HepG2 (cell line): ENCODE measurements at regions not wholly inside any gene's neighbourhood (a gene's known extent, or its start where the extent isn't known, plus 50 kb on each side); places are given as distances from the start of the nearest gene placed in this dataset.

Experiments
- ATAC-seq: fragments of 200-7000 bp; cut with Tn5 transposase; 3 replicates; pipeline ENCODE4 v1.9.1; 2020; ENCODE audit warnings: mild to moderate bottlenecking, moderate library complexity
- BruUV-seq: library from RNA; stranded (reverse); fragments of 400-500 nt; replicated peaks from 2 replicates; lab custom pipeline; 2021; lab: Mats Ljungman, UMichigan
- CTCF ChIA-PET: fragments of 300-600 bp; formaldehyde crosslinking; extraction: SDS; loops from one replicate; lab custom pipeline; 2021; ENCODE audit warnings: low total read pairs, inconsistent platforms, low intra/inter-chr PET ratio; lab: Yijun Ruan, JAX
- POLR2A ChIA-PET: fragments of 350-600 bp; sonication (Branson Sonifier 250); formaldehyde crosslinking; loops from one replicate; lab custom pipeline; 2020; ENCODE audit warnings: antibody characterized with exemption, inconsistent platforms; lab: Yijun Ruan, JAX
- DNase-seq: peaks from one replicate; pipeline ENCODE4 v3.0.0-alpha.2; 2015; ENCODE audit warnings: low spot score
- FAIRE-seq: peaks from 3 replicates; lab custom pipeline; 2011; peaks lifted over from hg19 to GRCh38; lab: Jason Lieb, UNC
- H2AFZ ChIP-seq: one replicate; pipeline ENCODE4 v1.6.1; 2011; ENCODE audit warnings: low read length, inconsistent platforms
- H3K27ac ChIP-seq: fragments of 300-600 bp; 3 replicates; pipeline ENCODE4 v1.8.0; 2011; ENCODE audit warnings: mixed run types, mild to moderate bottlenecking, mixed read lengths, low read length, inconsistent platforms; ENCODE audit not compliant: insufficient read depth; ENCODE audit errors: extremely low read length
- H3K27me3 ChIP-seq, 2 experiments: fragments of 200-600 bp in 1 of 2; 2 replicates in 1 of 2; 3 replicates in 1 of 2; pipeline versions ENCODE4 v1.6.0 to v1.8.0; 2011; ENCODE audit warnings: low read length in 2 of 2, mild to moderate bottlenecking in 2 of 2, moderate library complexity in 2 of 2, inconsistent platforms in 1 of 2; ENCODE audit not compliant: insufficient read depth in 2 of 2, control insufficient read depth in 1 of 2
- H3K36me3 ChIP-seq, 2 experiments: fragments of 200-600 bp in 1 of 2; replicated peaks in 1 of 2; 2 replicates in 1 of 2; 3 replicates in 1 of 2; pipeline versions ENCODE4 v1.5.1 to v1.8.0; 2011; ENCODE audit warnings: low read length in 2 of 2, inconsistent platforms in 1 of 2; ENCODE audit not compliant: insufficient read depth in 2 of 2, control insufficient read depth in 1 of 2
- H3K4me1 ChIP-seq: 2 replicates; pipeline ENCODE4 v1.5.1; 2012; ENCODE audit warnings: low read length, inconsistent platforms; ENCODE audit not compliant: insufficient read depth
- H3K4me2 ChIP-seq: 2 replicates; pipeline ENCODE4 v1.6.0; 2011; ENCODE audit warnings: low read depth, low read length, inconsistent platforms
- H3K4me3 ChIP-seq, 3 experiments: fragments of 200-600 bp in 1 of 3; sonication (generic), shearing (Covaris generic) in 1 of 3; replicated peaks in 1 of 3; 2 replicates each; pipeline ENCODE4 v1.5.1; 2011 to 2016; ENCODE audit warnings: low read length in 3 of 3, inconsistent platforms in 2 of 3, low read depth in 2 of 3, mild to moderate bottlenecking in 2 of 3, control low read depth in 1 of 3, mixed read lengths in 1 of 3; ENCODE audit not compliant: insufficient read depth in 1 of 3
- H3K79me2 ChIP-seq: one replicate; pipeline ENCODE4 v1.6.1; 2011; ENCODE audit warnings: low read length, inconsistent platforms; ENCODE audit not compliant: insufficient read depth
- H3K9ac ChIP-seq: 2 replicates; pipeline ENCODE4 v1.6.0; 2011; ENCODE audit warnings: mild to moderate bottlenecking, low read depth, low read length, inconsistent platforms; ENCODE audit not compliant: insufficient read depth
- H3K9me3 ChIP-seq: 2 replicates; pipeline ENCODE4 v1.5.1; 2012; ENCODE audit warnings: mild to moderate bottlenecking, low read length
- H4K20me1 ChIP-seq: 2 replicates; pipeline ENCODE4 v1.6.0; 2011; ENCODE audit warnings: inconsistent platforms, mild to moderate bottlenecking, low read length, moderate library complexity; ENCODE audit not compliant: insufficient read depth
- IKZF4 ChIP-seq: sonication (generic); formaldehyde crosslinking; IDR thresholded peaks from 2 replicates; pipeline ENCODE4 v1.5.1; 2020; ENCODE audit warnings: borderline replicate concordance, mild to moderate bottlenecking, low read depth, missing genetic modification reagents; ENCODE audit errors: not compliant biosample characterization
- KLF13 ChIP-seq: sonication (generic); formaldehyde crosslinking; IDR thresholded peaks from 2 replicates; pipeline ENCODE4 v1.4.0; 2020; ENCODE audit warnings: mild to moderate bottlenecking, missing genetic modification reagents
- MLLT10 ChIP-seq: sonication (generic); formaldehyde crosslinking; IDR thresholded peaks from 2 replicates; pipeline ENCODE4 v1.4.0; 2020; ENCODE audit warnings: missing genetic modification reagents
- ZFP1 ChIP-seq: IDR thresholded peaks from 2 replicates; pipeline ENCODE4 v1.6.1; 2016
- ZNF891 ChIP-seq: sonication (generic); formaldehyde crosslinking; IDR thresholded peaks from 2 replicates; pipeline ENCODE4 v1.5.0; 2020; ENCODE audit warnings: mild to moderate bottlenecking, missing genetic modification reagents
- WGBS: methylation state at CpG from one replicate; pipeline ENCODE4 v1.1.6; 2017; ENCODE audit warnings: low lambda C conversion rate; 5-methylcytosine and 5-hydroxymethylcytosine counted together
- in situ Hi-C: cut with HindIII; loops from 2 replicates; pipeline ENCODE4 v1.10.0; 2017; ENCODE audit warnings: low pct_unique_long_range_greater_than_20kb; ENCODE audit not compliant: extremely low pct_ligation_motif_present
- intact Hi-C: fragments of 100-400 bp; cut with micrococcal nuclease; formaldehyde crosslinking; loops from one replicate; pipeline ENCODE4 v1.10.0; 2022; ENCODE audit not compliant: unreplicated experiment
- TF ChIP-seq, protein P1 (sequence below): sonication (generic); formaldehyde crosslinking; IDR thresholded peaks from 2 replicates; pipeline ENCODE4 v1.8.1; 2022; ENCODE audit warnings: mild to moderate bottlenecking, missing genetic modification reagents
- TF ChIP-seq, protein P2 (sequence below): IDR thresholded peaks from 2 replicates; pipeline ENCODE4 v1.6.1; 2016; ENCODE audit warnings: missing compliant biosample characterization, missing genetic modification reagents, borderline replicate concordance
- TF ChIP-seq, protein P3 (sequence below): sonication (generic); formaldehyde crosslinking; IDR thresholded peaks from 2 replicates; pipeline ENCODE4 v1.4.0; 2020; ENCODE audit warnings: missing genetic modification reagents

DNA sequence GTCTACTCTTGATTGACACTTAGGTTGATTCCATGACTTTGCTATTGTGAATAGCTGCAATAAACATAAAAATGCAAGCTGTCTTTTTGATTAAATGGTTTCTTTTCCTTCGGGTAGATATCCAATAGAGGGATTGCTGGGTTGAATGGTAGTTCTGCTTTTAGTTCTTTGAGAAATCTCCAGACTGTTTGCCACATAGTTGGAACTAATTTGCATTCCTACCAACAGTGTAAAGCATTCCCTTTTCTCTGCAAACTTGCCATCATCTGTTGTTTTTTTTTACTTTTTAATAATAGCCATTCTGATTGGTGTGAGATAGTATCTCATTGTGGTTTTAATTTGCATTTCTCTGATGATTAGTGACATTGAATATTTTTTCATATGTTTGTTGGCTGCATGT lies 122.2 kb upstream of the PRKG2 start:
- intact Hi-C loops: no loop called here
- WGBS: 0% methylated on average over 1 of the region's 1 CpG
- BruUV-seq: no TSS peak
- Histone ChIP-seq H3K9me3 (no peaks in the 10 kb centered on the region), H3K4me1 (no peaks in the 10 kb centered on the region), H3K9ac (no peak overlapping the region), H3K4me3 (no peak overlapping the region), H2AFZ (no peak overlapping the region), H3K27me3 (no peaks in the 10 kb centered on the region; a peak in 1 of 5 replicates), H3K27ac (no peak overlapping the region), H3K79me2 (no peaks in the 10 kb centered on the region), H3K36me3 (no peaks in the 10 kb centered on the region), H3K4me2 (no peak overlapping the region), H4K20me1 (no peaks in the 10 kb centered on the region)
- no peak for FAIRE-seq
- ATAC-seq: no peak
- DNase-seq: no peak
- POLR2A ChIA-PET: no interaction called here
- CTCF ChIA-PET: no interaction called here
- in situ Hi-C loops: no loop called here
- TF ChIP-seq ZNF891 (CRISPR knock-in tag): no peak
- TF ChIP-seq, protein P1, sequence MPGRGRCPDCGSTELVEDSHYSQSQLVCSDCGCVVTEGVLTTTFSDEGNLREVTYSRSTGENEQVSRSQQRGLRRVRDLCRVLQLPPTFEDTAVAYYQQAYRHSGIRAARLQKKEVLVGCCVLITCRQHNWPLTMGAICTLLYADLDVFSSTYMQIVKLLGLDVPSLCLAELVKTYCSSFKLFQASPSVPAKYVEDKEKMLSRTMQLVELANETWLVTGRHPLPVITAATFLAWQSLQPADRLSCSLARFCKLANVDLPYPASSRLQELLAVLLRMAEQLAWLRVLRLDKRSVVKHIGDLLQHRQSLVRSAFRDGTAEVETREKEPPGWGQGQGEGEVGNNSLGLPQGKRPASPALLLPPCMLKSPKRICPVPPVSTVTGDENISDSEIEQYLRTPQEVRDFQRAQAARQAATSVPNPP (CRISPR knock-in tag): no peak
- TF ChIP-seq, protein P2, sequence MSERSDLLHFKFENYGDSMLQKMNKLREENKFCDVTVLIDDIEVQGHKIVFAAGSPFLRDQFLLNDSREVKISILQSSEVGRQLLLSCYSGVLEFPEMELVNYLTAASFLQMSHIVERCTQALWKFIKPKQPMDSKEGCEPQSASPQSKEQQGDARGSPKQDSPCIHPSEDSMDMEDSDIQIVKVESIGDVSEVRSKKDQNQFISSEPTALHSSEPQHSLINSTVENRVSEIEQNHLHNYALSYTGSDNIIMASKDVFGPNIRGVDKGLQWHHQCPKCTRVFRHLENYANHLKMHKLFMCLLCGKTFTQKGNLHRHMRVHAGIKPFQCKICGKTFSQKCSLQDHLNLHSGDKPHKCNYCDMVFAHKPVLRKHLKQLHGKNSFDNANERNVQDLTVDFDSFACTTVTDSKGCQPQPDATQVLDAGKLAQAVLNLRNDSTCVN (CRISPR knock-in tag): no peak
- TF ChIP-seq ZFP1: no peak
- no peak for TF ChIP-seq MLLT10 (CRISPR knock-in tag)
- TF ChIP-seq IKZF4 (CRISPR knock-in tag): no peak
- TF ChIP-seq, protein P3, sequence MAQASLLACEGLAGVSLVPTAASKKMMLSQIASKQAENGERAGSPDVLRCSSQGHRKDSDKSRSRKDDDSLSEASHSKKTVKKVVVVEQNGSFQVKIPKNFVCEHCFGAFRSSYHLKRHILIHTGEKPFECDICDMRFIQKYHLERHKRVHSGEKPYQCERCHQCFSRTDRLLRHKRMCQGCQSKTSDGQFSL (CRISPR knock-in tag): no peak
- no peak for TF ChIP-seq KLF13 (CRISPR knock-in tag)
